ENCODE measurements at regions not wholly inside any gene's neighbourhood (a gene's known extent, or its start where the extent isn't known, plus 50 kb on each side); places are given as distances from the start of the nearest gene placed in this dataset.
A peak's percentile ranks its signal among the peaks of the same experiment; 100 is the strongest.

DNA sequence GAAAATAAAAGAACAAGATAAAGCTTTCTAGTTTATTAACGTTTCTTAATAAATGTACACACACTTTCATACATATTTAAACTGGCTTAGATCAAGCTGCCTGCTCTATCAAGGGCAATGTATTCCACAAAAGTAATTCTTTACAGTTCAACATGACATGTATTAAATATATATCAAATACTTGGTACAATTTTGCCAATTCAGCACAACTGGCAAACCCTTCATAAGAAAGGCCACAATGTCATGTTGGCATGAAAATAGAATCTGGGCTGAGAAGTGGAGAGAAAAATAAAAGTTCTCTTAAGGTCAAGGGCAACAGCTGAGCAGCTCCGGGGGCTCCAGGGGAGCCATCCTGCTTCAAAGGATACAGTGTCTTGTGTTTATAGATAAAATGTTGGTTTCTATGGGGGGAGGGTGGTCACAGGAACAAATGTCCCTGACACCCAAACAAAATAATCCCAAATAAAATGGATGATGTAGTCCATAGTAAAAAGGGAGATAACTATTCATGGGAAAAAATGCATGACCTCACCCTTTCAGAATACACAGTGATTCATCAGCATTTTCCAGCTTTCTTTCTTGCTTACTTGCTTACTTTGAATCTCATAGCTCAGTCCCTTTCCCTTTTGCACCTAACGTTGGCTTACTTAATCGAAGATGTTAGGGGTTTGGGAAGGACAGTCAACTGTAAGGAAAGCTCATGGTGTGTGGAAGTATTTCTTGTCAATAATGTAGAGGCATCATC, 494.9 kb downstream of the NYAP2 start (continued):
- TF ChIP-seq, protein P1, sequence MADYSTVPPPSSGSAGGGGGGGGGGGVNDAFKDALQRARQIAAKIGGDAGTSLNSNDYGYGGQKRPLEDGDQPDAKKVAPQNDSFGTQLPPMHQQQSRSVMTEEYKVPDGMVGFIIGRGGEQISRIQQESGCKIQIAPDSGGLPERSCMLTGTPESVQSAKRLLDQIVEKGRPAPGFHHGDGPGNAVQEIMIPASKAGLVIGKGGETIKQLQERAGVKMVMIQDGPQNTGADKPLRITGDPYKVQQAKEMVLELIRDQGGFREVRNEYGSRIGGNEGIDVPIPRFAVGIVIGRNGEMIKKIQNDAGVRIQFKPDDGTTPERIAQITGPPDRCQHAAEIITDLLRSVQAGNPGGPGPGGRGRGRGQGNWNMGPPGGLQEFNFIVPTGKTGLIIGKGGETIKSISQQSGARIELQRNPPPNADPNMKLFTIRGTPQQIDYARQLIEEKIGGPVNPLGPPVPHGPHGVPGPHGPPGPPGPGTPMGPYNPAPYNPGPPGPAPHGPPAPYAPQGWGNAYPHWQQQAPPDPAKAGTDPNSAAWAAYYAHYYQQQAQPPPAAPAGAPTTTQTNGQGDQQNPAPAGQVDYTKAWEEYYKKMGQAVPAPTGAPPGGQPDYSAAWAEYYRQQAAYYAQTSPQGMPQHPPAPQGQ (CRISPR knock-in tag; IDR thresholded peaks at IDR 0.05; ENCODE audit: borderline replicate concordance) = no peak
- TF ChIP-seq KLF12 (CRISPR knock-in tag; IDR thresholded peaks at IDR 0.05; ENCODE audit: borderline replicate concordance) (no peak), POLR2A (IDR thresholded peaks at IDR 0.05; ENCODE audit: insufficient read depth in 1 of 2, low read depth in 2 of 2, low read length in 2 of 2) (no peak), RFXAP (CRISPR knock-in tag; IDR thresholded peaks at IDR 0.05; ENCODE audit: borderline replicate concordance) (no peak), ZNF550 (CRISPR knock-in tag; IDR thresholded peaks at IDR 0.05; ENCODE audit: borderline replicate concordance) (no peak), SP2 (CRISPR knock-in tag; IDR thresholded peaks at IDR 0.05) (no peak)
- TF ChIP-seq, protein P2, sequence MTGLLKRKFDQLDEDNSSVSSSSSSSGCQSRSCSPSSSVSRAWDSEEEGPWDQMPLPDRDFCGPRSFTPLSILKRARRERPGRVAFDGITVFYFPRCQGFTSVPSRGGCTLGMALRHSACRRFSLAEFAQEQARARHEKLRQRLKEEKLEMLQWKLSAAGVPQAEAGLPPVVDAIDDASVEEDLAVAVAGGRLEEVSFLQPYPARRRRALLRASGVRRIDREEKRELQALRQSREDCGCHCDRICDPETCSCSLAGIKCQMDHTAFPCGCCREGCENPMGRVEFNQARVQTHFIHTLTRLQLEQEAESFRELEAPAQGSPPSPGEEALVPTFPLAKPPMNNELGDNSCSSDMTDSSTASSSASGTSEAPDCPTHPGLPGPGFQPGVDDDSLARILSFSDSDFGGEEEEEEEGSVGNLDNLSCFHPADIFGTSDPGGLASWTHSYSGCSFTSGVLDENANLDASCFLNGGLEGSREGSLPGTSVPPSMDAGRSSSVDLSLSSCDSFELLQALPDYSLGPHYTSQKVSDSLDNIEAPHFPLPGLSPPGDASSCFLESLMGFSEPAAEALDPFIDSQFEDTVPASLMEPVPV (CRISPR knock-in tag; IDR thresholded peaks at IDR 0.05) = no peak
- TF ChIP-seq, protein P3, sequence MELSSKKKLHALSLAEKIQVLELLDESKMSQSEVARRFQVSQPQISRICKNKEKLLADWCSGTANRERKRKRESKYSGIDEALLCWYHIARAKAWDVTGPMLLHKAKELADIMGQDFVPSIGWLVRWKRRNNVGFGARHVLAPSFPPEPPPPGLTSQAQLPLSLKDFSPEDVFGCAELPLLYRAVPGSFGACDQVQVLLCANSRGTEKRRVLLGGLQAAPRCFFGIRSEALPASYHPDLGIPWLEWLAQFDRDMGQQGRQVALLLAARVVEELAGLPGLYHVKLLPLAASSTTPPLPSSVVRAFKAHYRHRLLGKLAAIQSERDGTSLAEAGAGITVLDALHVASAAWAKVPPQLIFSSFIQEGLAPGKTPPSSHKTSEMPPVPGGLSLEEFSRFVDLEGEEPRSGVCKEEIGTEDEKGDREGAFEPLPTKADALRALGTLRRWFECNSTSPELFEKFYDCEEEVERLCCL (CRISPR knock-in tag; IDR thresholded peaks at IDR 0.05; ENCODE audit: borderline replicate concordance) = no peak
- TF ChIP-seq, protein P4, sequence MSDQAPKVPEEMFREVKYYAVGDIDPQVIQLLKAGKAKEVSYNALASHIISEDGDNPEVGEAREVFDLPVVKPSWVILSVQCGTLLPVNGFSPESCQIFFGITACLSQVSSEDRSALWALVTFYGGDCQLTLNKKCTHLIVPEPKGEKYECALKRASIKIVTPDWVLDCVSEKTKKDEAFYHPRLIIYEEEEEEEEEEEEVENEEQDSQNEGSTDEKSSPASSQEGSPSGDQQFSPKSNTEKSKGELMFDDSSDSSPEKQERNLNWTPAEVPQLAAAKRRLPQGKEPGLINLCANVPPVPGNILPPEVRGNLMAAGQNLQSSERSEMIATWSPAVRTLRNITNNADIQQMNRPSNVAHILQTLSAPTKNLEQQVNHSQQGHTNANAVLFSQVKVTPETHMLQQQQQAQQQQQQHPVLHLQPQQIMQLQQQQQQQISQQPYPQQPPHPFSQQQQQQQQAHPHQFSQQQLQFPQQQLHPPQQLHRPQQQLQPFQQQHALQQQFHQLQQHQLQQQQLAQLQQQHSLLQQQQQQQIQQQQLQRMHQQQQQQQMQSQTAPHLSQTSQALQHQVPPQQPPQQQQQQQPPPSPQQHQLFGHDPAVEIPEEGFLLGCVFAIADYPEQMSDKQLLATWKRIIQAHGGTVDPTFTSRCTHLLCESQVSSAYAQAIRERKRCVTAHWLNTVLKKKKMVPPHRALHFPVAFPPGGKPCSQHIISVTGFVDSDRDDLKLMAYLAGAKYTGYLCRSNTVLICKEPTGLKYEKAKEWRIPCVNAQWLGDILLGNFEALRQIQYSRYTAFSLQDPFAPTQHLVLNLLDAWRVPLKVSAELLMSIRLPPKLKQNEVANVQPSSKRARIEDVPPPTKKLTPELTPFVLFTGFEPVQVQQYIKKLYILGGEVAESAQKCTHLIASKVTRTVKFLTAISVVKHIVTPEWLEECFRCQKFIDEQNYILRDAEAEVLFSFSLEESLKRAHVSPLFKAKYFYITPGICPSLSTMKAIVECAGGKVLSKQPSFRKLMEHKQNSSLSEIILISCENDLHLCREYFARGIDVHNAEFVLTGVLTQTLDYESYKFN (CRISPR knock-in tag; conservative IDR thresholded peaks at IDR 0.05) = 0 out of 2 replicates have a peak, but pooled peaks have one; percentile 18
- TF ChIP-seq, protein P5, sequence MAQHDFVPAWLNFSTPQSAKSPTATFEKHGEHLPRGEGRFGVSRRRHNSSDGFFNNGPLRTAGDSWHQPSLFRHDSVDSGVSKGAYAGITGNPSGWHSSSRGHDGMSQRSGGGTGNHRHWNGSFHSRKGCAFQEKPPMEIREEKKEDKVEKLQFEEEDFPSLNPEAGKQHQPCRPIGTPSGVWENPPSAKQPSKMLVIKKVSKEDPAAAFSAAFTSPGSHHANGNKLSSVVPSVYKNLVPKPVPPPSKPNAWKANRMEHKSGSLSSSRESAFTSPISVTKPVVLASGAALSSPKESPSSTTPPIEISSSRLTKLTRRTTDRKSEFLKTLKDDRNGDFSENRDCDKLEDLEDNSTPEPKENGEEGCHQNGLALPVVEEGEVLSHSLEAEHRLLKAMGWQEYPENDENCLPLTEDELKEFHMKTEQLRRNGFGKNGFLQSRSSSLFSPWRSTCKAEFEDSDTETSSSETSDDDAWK (CRISPR knock-in tag; IDR thresholded peaks at IDR 0.05) = no peak
- TF ChIP-seq, protein P6, sequence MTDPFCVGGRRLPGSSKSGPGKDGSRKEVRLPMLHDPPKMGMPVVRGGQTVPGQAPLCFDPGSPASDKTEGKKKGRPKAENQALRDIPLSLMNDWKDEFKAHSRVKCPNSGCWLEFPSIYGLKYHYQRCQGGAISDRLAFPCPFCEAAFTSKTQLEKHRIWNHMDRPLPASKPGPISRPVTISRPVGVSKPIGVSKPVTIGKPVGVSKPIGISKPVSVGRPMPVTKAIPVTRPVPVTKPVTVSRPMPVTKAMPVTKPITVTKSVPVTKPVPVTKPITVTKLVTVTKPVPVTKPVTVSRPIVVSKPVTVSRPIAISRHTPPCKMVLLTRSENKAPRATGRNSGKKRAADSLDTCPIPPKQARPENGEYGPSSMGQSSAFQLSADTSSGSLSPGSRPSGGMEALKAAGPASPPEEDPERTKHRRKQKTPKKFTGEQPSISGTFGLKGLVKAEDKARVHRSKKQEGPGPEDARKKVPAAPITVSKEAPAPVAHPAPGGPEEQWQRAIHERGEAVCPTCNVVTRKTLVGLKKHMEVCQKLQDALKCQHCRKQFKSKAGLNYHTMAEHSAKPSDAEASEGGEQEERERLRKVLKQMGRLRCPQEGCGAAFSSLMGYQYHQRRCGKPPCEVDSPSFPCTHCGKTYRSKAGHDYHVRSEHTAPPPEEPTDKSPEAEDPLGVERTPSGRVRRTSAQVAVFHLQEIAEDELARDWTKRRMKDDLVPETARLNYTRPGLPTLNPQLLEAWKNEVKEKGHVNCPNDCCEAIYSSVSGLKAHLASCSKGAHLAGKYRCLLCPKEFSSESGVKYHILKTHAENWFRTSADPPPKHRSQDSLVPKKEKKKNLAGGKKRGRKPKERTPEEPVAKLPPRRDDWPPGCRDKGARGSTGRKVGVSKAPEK (CRISPR knock-in tag; IDR thresholded peaks at IDR 0.05; ENCODE audit: borderline replicate concordance) = no peak
